Raji (cell line): ENCODE measurements at regions not wholly inside any gene's neighbourhood (a gene's known extent, or its start where the extent isn't known, plus 50 kb on each side); places are given as distances from the start of the nearest gene placed in this dataset.

Experiments used
- POLR2A ChIP-seq: IDR thresholded peaks from 2 replicates; pipeline ENCODE4 v1.6.1; 2011; ENCODE audit warnings: low read depth, low read length, control low read depth; ENCODE audit not compliant: insufficient read depth

GRCh38 chr22:48256041-48256739 is 1493.7 kb downstream of the TBC1D22A start:
- TF ChIP-seq POLR2A, result no peak

- TF ChIP-seq POLR2A, result no peak
Measured at GRCh38 chr22:48254311-48254873, 1491.9 kb downstream of the TBC1D22A start.

DNA sequence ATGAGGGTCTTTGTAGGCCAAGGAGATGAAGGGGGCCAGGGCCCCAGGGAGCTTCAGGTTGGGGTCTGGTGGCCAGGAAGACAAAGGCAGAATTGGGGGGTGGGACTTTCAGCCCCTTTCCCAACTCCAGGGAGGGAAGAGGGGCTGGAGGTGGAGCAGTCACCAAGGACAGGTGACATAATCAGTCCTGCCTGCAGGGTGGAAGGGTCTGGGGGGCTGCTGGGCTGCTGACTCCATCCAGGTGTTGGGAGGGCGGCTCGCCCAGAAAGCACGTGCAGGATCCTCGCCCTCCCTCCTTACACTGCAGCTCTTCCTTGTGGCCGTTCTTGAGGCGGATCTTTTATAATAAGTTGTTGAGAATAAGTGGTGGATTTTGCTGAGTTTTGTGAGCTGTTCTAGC is 1491.1 kb downstream of the TBC1D22A start:
- TF ChIP-seq POLR2A, result no peak

DNA sequence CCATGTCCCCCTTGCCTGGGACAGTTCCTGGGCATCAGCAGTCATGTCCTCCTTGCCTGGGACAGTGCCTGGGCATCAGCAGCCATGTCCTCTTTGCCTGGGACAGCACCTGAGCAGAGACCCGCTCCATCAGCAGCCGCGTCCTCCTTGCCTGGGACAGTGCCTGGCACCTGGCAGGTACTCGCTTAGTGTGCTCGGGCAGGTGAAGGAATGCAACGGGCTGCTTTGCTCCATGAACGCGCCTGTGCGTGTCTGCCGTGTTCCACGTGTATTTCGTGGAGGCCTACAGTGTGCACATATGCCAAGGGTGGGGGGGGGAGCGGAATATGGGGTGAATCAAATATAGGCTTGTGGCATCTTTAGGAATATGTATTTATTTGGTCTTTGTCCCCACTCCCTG is 1490.7 kb downstream of the TBC1D22A start:
- TF ChIP-seq POLR2A, result no peak

DNA sequence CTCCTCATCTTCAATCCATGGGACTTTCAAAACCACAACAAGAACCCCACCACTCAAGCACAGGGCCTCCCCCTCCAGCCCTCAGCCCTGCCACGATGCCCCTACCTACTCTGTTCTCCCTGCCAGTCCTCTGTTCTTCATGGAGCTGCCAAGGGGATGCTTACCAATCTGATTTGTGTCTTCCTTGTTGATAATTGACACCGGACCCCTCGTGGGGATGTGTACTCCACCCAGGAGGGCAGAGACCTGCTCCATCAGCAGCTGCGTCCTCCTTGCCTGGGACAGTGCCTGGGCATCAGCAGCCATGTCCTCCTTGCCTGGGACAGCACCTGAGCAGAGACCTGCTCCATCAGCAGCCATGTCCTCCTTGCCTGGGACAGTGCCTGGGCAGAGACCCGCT is 1489.2 kb downstream of the TBC1D22A start:
- no peak for TF ChIP-seq POLR2A

GRCh38 chr22:48250937-48251530 is 1488.6 kb downstream of the TBC1D22A start:
- no peak for TF ChIP-seq POLR2A

- TF ChIP-seq POLR2A, result no peak
Measured at GRCh38 chr22:48250286-48250895, 1487.9 kb downstream of the TBC1D22A start.

DNA sequence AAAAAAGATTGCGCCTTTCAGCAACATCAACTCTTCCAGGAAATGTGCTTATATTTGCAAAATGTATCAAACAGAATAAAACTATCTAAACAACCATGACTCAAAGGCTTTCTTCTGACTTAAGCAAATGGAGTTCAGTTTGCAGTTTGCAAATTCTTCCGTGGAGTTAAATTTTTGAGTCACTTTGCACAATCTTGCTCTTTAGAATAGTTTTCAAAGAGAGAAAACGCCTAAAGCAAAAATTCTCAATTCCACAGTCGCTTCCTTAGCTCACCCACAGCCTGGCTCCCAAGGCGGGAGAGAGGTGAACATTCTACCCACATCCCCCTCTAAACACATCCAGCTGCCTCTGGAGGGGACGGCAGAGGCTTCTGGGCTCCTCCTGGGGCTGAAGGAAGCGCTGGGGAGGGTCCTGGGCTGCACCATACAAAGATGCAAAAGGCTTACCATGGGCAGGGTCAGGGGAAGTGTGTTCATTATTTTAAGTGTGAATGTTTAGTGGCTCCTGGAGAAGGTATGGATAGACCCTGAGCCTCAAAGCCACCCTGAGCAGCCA is 1487.3 kb downstream of the TBC1D22A start:
- TF ChIP-seq POLR2A, result no peak

GRCh38 chr22:48248901-48249455 is 1486.5 kb downstream of the TBC1D22A start:
- TF ChIP-seq POLR2A, result no peak

DNA sequence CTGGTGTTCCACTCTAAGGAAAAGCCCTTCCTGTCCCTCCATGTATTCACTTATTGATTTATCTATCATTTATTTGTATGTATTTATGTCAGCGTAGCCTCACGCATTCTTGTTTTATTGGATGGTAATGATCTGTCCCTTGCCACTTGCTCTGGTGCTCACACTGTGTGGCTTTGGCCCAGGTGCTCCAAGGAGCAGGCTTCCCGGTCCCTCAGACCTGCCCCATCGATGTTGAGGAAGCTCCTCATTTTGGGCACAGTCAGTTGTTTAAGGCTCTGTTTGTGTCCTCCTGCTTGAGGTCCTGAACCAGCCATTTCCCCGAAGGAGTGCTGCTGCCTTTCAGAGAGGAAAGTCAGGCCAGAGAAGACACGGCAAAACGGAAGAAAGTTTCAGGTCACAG is 1485.4 kb downstream of the TBC1D22A start:
- no peak for TF ChIP-seq POLR2A

DNA sequence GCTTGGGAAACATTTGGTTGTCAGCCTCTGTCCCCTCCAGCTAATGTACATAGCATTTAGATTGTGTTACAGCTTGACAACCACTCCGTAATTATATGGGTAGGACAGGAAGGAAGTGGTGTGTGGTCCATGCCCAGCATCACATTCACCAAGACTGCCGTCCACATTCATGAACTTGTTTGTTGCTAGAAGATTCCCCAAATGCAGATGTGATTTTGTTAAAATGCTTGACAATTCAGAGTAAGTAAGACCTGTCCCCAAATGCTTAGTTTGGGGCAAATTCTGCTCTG is 1482.7 kb downstream of the TBC1D22A start:
- no peak for TF ChIP-seq POLR2A

DNA sequence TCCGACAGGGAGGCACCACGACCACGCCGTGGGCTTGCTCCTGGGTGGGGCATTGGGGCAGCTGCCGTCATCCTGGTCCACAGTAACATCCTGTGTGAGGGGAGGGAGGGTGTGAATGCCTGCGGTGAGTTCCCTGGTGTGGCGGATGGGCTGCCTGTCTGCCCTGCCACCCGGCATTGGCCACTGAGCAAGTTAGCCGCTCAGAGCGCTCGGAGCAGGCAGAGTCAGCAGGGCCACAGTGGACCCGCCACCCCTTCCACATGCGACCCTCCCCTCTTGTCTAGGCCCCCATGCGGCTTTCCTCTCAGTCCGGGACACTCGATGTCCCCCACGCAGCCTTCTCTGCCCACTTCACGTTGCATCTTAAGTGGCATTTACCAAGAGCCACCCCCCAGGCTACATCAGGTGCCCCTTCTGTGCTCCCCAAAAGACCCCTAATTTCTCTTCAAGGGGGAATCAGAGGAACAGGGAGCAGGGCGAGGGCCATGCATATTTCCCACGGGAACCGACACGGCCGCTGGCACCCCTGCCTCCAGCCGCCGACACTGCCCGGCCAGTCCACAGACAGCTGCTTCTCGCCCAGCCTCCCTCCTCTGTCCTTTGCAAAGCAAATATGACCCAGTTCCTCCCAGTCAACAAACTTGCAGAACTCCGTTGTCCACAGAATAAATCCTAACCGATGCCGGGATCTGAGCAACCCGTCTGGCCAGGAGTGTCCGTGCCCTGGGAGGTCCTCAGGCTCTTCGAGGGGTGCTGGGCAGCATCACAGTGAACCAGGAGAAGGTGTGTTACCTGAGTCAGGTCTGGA is 1482.1 kb downstream of the TBC1D22A start:
- no peak for TF ChIP-seq POLR2A

DNA sequence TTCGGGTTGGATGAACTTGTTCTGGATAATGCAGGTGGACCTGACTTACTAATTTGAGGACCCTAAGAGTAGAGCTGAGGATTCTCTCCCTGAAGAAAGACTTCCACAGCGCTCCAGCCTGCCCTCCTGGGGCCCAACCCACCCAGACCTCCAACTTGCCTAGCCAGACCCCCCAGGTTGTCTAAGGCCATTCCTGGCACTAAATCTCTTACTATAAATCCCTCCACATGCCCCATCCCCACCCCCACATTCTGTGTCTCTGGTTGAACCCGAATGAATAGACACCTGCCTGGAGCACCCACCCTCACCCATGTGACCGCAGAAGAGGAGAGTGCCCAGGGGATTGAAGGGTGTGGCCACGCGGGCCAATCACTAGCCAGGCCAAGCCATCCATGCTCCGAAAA is 1480.0 kb downstream of the TBC1D22A start:
- TF ChIP-seq POLR2A, result no peak

DNA sequence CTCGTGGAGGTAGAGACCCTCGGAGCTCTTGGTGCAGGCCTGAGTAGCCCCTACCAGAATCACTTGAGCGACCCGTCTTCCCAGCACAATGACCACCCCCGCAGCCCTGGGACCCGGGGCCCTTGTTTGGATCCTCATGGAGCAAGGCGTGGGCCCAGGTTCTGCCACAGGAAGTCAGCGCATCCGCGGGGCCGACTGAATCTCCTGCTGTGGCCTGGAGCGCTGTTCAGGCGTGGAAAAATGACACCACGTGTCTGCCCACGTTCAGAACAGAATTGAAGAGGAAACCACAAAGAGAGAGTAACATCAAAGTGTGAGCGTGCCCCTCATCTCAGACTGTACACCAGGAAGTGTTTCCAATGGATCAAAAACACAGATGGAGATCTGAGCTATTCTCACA is 1479.2 kb downstream of the TBC1D22A start:
- no peak for TF ChIP-seq POLR2A

DNA sequence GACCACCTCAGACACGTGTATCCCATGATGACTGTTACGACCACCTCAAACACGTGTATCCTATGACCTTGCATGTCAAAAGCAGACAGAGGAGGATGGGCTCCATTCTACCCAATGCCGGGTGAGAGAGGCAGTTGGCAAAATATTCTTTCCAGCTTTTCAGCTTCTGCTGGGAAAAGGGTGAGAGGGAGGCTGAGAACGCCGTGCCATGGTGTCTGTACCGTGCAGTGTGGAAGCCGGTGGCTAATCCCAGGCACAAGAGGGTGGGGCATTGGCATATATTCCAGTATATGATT is 1478.4 kb downstream of the TBC1D22A start:
- TF ChIP-seq POLR2A, result no peak
